ENCODE measurements at regions not wholly inside any gene's neighbourhood (a gene's known extent, or its start where the extent isn't known, plus 50 kb on each side); places are given as distances from the start of the nearest gene placed in this dataset.

DNA sequence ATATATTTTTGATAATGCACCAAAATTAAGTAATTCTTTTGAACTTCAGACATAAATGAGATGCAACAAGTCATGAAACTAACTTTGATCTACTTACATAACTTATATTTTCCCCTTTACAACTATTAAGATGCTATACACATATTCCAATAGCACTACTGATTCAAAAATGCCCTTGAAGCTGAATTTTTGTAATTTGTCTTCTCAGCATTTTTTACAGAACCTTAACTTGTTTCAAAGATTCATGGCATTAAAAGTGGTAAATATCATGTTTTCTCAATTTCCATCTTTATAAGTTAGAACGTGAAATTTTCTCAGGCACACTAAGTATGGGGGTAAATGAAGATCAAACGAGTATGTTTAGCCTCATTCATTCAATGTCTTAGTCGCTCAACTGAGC, 460.0 kb upstream of the FAM241A start:
- TF ChIP-seq, protein P1, sequence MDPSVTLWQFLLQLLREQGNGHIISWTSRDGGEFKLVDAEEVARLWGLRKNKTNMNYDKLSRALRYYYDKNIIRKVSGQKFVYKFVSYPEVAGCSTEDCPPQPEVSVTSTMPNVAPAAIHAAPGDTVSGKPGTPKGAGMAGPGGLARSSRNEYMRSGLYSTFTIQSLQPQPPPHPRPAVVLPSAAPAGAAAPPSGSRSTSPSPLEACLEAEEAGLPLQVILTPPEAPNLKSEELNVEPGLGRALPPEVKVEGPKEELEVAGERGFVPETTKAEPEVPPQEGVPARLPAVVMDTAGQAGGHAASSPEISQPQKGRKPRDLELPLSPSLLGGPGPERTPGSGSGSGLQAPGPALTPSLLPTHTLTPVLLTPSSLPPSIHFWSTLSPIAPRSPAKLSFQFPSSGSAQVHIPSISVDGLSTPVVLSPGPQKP (IDR thresholded peaks at IDR 0.05; ENCODE audit: low read depth, low read length), result no peak
- TF ChIP-seq JUND (IDR thresholded peaks at IDR 0.05; ENCODE audit: low read depth, low read length) (no peak), TCF12 (IDR thresholded peaks at IDR 0.05; ENCODE audit: low read depth, low read length) (no peak), RUNX3 (IDR thresholded peaks at IDR 0.05; ENCODE audit: low read length) (no peak), CHD2 (IDR thresholded peaks at IDR 0.05; ENCODE audit: borderline replicate concordance, low read depth, low read length) (no peak), NR2C1 (IDR thresholded peaks at IDR 0.05) (no peak)
- TF ChIP-seq, protein P2, sequence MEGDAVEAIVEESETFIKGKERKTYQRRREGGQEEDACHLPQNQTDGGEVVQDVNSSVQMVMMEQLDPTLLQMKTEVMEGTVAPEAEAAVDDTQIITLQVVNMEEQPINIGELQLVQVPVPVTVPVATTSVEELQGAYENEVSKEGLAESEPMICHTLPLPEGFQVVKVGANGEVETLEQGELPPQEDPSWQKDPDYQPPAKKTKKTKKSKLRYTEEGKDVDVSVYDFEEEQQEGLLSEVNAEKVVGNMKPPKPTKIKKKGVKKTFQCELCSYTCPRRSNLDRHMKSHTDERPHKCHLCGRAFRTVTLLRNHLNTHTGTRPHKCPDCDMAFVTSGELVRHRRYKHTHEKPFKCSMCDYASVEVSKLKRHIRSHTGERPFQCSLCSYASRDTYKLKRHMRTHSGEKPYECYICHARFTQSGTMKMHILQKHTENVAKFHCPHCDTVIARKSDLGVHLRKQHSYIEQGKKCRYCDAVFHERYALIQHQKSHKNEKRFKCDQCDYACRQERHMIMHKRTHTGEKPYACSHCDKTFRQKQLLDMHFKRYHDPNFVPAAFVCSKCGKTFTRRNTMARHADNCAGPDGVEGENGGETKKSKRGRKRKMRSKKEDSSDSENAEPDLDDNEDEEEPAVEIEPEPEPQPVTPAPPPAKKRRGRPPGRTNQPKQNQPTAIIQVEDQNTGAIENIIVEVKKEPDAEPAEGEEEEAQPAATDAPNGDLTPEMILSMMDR (IDR thresholded peaks at IDR 0.05 in 2 of 3, conservative IDR thresholded peaks at IDR 0.05 in 1 of 3; ENCODE audit: control insufficient read depth in 2 of 3, extremely low read depth in 1 of 3, insufficient read depth in 1 of 3, low read depth in 3 of 3, low read length in 3 of 3), result no peak
- TF ChIP-seq, protein P3, sequence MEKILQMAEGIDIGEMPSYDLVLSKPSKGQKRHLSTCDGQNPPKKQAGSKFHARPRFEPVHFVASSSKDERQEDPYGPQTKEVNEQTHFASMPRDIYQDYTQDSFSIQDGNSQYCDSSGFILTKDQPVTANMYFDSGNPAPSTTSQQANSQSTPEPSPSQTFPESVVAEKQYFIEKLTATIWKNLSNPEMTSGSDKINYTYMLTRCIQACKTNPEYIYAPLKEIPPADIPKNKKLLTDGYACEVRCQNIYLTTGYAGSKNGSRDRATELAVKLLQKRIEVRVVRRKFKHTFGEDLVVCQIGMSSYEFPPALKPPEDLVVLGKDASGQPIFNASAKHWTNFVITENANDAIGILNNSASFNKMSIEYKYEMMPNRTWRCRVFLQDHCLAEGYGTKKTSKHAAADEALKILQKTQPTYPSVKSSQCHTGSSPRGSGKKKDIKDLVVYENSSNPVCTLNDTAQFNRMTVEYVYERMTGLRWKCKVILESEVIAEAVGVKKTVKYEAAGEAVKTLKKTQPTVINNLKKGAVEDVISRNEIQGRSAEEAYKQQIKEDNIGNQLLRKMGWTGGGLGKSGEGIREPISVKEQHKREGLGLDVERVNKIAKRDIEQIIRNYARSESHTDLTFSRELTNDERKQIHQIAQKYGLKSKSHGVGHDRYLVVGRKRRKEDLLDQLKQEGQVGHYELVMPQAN (conservative IDR thresholded peaks at IDR 0.05), result no peak
